ENCODE measurements at regions not wholly inside any gene's neighbourhood (a gene's known extent, or its start where the extent isn't known, plus 50 kb on each side); places are given as distances from the start of the nearest gene placed in this dataset.

DNA sequence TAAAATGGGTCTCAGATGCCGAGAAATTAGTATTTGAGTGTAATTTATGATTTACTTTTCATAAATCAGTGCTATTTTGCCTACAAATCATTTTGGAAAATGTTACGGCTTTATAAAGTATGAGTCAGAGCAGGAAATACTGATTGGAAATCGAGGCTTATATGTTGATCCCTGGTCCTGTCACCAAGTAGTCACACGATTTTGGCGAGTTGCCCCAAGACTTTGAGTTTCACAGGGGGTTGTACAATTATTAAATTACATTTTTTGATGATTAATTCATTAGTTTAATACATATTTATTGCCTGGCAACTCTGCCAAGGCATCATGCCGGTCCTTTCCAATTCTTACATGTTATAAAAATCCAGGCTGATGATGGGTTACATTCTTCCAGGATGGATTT is 443.9 kb upstream of the KLF4 start:
- Mint-ChIP-seq H3K27ac (no peak overlapping the region), H3K27me3 (peaks cover 3% of the 10 kb centered on the region), H3K9me3 (ENCODE audit: insufficient read depth) (no peaks in the 10 kb centered on the region), H3K4me3 (no peak overlapping the region), H3K4me1 (no peaks in the 10 kb centered on the region)
- TF ChIP-seq EZH2 (IDR thresholded peaks at IDR 0.05; ENCODE audit: borderline replicate concordance, insufficient read depth, low read depth, low read length, poor library complexity, severe bottlenecking): no peak
- TF ChIP-seq, protein P1, sequence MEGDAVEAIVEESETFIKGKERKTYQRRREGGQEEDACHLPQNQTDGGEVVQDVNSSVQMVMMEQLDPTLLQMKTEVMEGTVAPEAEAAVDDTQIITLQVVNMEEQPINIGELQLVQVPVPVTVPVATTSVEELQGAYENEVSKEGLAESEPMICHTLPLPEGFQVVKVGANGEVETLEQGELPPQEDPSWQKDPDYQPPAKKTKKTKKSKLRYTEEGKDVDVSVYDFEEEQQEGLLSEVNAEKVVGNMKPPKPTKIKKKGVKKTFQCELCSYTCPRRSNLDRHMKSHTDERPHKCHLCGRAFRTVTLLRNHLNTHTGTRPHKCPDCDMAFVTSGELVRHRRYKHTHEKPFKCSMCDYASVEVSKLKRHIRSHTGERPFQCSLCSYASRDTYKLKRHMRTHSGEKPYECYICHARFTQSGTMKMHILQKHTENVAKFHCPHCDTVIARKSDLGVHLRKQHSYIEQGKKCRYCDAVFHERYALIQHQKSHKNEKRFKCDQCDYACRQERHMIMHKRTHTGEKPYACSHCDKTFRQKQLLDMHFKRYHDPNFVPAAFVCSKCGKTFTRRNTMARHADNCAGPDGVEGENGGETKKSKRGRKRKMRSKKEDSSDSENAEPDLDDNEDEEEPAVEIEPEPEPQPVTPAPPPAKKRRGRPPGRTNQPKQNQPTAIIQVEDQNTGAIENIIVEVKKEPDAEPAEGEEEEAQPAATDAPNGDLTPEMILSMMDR (IDR thresholded peaks at IDR 0.05): no peak
- H3K4me1 ChIP-seq (ENCODE audit: control insufficient read depth in 2 of 2, insufficient read depth in 2 of 2, low read length in 2 of 2): no peaks in the 10 kb centered on the region
- ChIA-PET POLR2A (no interaction called here), CTCF (no interaction called here)
- no peak overlapping the region for H3K9ac ChIP-seq (ENCODE audit: low read length)
- H2AFZ ChIP-seq (ENCODE audit: insufficient read depth, low read depth, low read length, poor library complexity, severe bottlenecking): no peak overlapping the region
- peaks cover 0 to 7% (median 0%) of the 10 kb centered on the region in 4 experiments for H3K27me3 ChIP-seq (replicated peaks in 1 of 4; ENCODE audit: control extremely low read depth in 1 of 4, control insufficient read depth in 3 of 4, insufficient read depth in 4 of 4, low read length in 3 of 4)
- H4K20me1 ChIP-seq (ENCODE audit: control insufficient read depth, insufficient read depth, low read length, poor library complexity, severe bottlenecking): no peaks in the 10 kb centered on the region
- H3K36me3 ChIP-seq (replicated peaks in 1 of 2; ENCODE audit: control extremely low read depth in 1 of 2, control insufficient read depth in 1 of 2, extremely low read depth in 1 of 2, insufficient read depth in 2 of 2, low read length in 1 of 2): no peaks in the 10 kb centered on the region
- H3K4me2 ChIP-seq (replicated peaks; ENCODE audit: low read depth, low read length, poor library complexity, severe bottlenecking): no peak overlapping the region
- no peaks in the 10 kb centered on the region for H3K9me3 ChIP-seq (ENCODE audit: control extremely low read depth in 1 of 3, control insufficient read depth in 2 of 3, insufficient read depth in 1 of 3, low read length in 2 of 3)
- intact Hi-C loops (cut with micrococcal nuclease): no loop called here
- DNase-seq (no peak), ATAC-seq (ENCODE audit: low read depth) (no peak)
- H3K79me2 ChIP-seq (ENCODE audit: control insufficient read depth, insufficient read depth, low read length): no peaks in the 10 kb centered on the region
- H3K27ac ChIP-seq (ENCODE audit: low read length in 2 of 2): no peak overlapping the region
- H3K4me3 ChIP-seq (ENCODE audit: control extremely low read depth in 1 of 5, extremely low read depth in 1 of 5, insufficient read depth in 1 of 5, low read depth in 2 of 5, low read length in 4 of 5): no peak overlapping the region
- no CpG with 5 or more reads among the region's 6 CpGs for WGBS (ENCODE audit: insufficient coverage)

DNA sequence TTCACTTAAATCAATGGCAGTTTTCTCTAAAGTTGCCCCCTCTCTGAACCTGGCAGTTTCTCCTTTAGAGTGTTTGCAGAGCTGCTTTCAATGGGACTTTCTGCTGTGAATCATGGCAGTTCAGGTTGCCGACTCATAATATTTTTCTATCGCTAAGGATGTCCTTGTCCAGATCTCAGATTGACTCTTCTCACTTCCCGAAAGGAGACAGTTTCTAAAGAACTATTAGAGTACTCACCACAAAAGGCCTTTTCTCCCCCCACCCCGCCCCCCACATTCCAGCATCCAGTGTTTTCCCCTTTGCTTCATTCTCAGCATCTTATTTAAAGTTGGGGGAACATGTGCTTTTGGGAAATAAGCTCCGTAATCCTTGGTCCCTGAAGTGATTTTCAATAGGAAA is 443.5 kb upstream of the KLF4 start:
- Histone ChIP-seq H3K79me2 (ENCODE audit: control insufficient read depth, insufficient read depth, low read length) (no peaks in the 10 kb centered on the region), H4K20me1 (ENCODE audit: control insufficient read depth, insufficient read depth, low read length, poor library complexity, severe bottlenecking) (no peaks in the 10 kb centered on the region), H3K27ac (ENCODE audit: low read length in 2 of 2) (no peak overlapping the region), H3K36me3 (replicated peaks in 1 of 2; ENCODE audit: control extremely low read depth in 1 of 2, control insufficient read depth in 1 of 2, extremely low read depth in 1 of 2, insufficient read depth in 2 of 2, low read length in 1 of 2) (no peaks in the 10 kb centered on the region), H3K4me3 (ENCODE audit: control extremely low read depth in 1 of 5, extremely low read depth in 1 of 5, insufficient read depth in 1 of 5, low read depth in 2 of 5, low read length in 4 of 5) (no peak overlapping the region), H3K4me1 (ENCODE audit: control insufficient read depth in 2 of 2, insufficient read depth in 2 of 2, low read length in 2 of 2) (no peaks in the 10 kb centered on the region), H3K4me2 (replicated peaks; ENCODE audit: low read depth, low read length, poor library complexity, severe bottlenecking) (no peak overlapping the region), H3K27me3 (replicated peaks in 1 of 4; ENCODE audit: control extremely low read depth in 1 of 4, control insufficient read depth in 3 of 4, insufficient read depth in 4 of 4, low read length in 3 of 4) (peaks cover 0 to 7% (median 0%) of the 10 kb centered on the region in 4 experiments), H3K9ac (ENCODE audit: low read length) (no peak overlapping the region), H2AFZ (ENCODE audit: insufficient read depth, low read depth, low read length, poor library complexity, severe bottlenecking) (no peak overlapping the region), H3K9me3 (ENCODE audit: control extremely low read depth in 1 of 3, control insufficient read depth in 2 of 3, insufficient read depth in 1 of 3, low read length in 2 of 3) (no peaks in the 10 kb centered on the region)
- no peak overlapping the region for H3K27ac Mint-ChIP-seq
- ChIA-PET CTCF (no interaction called here), POLR2A (no interaction called here)
- TF ChIP-seq EZH2 (IDR thresholded peaks at IDR 0.05; ENCODE audit: borderline replicate concordance, insufficient read depth, low read depth, low read length, poor library complexity, severe bottlenecking): no peak
- TF ChIP-seq, protein P1 (IDR thresholded peaks at IDR 0.05): no peak
- H3K27me3 Mint-ChIP-seq: peaks cover 3% of the 10 kb centered on the region
- H3K9me3 Mint-ChIP-seq (ENCODE audit: insufficient read depth): no peaks in the 10 kb centered on the region
- intact Hi-C loops (cut with micrococcal nuclease): no loop called here
- WGBS (ENCODE audit: insufficient coverage): 92% methylated on average over 2 of the region's 5 CpGs
- ATAC-seq (ENCODE audit: low read depth): no peak
- no peak overlapping the region for H3K4me3 Mint-ChIP-seq
- H3K4me1 Mint-ChIP-seq: no peaks in the 10 kb centered on the region
- DNase-seq: no peak

All from B cell (primary cell).